PC-9 (cell line): ENCODE measurements at regions not wholly inside any gene's neighbourhood (a gene's known extent, or its start where the extent isn't known, plus 50 kb on each side); places are given as distances from the start of the nearest gene placed in this dataset.

Experiments
- BruUV-seq: library from RNA; stranded (reverse); fragments of 400-500 nt; replicated peaks from 2 replicates; lab custom pipeline; 2021; lab: Mats Ljungman, UMichigan
- CTCF ChIA-PET: fragments of 300-600 bp; sonication (Branson Sonifier 250); formaldehyde crosslinking; loops from one replicate; lab custom pipeline; 2022; ENCODE audit warnings: antibody characterized with exemption; lab: Charles Lee
- POLR2A ChIA-PET: fragments of 300-600 bp; sonication (Branson Sonifier 250); formaldehyde crosslinking; loops from one replicate; lab custom pipeline; 2022; ENCODE audit warnings: antibody characterized with exemption; ENCODE audit not compliant: unreplicated experiment; lab: Charles Lee
- DNase-seq, 2 experiments: peaks; one replicate each; pipeline versions ENCODE4 v3.0.0 to v3.0.0-alpha.2; 2015 to 2022; ENCODE audit warnings: mixed read lengths in 1 of 2
- H2AFZ ChIP-seq: fragments of 200-600 bp; sonication (generic); 2 replicates; pipeline ENCODE4 v1.8.1; 2017; ENCODE audit warnings: antibody characterized with exemption
- H3F3A ChIP-seq: fragments of 200-600 bp; sonication (generic); 2 replicates; pipeline ENCODE4 v1.8.1; 2017; ENCODE audit warnings: antibody characterized with exemption, mild to moderate bottlenecking, low read depth; ENCODE audit not compliant: insufficient read depth
- H3K27ac ChIP-seq: fragments of 200-600 bp; sonication (generic); 2 replicates; pipeline ENCODE4 v1.6.1; 2016; ENCODE audit warnings: mixed run types
- H3K27me3 ChIP-seq: fragments of 200-600 bp; sonication (generic); 2 replicates; pipeline ENCODE4 v1.6.1; 2016; ENCODE audit warnings: low read depth, mixed run types; ENCODE audit not compliant: insufficient read depth
- H3K36me3 ChIP-seq: fragments of 200-600 bp; sonication (generic); 2 replicates; pipeline ENCODE4 v1.6.1; 2016; ENCODE audit warnings: low read depth, mixed run types
- H3K4me1 ChIP-seq: fragments of 200-600 bp; sonication (generic); replicated peaks from 2 replicates; pipeline ENCODE4 v1.6.1; 2016; ENCODE audit warnings: mixed run types; ENCODE audit not compliant: insufficient read depth
- H3K4me2 ChIP-seq: fragments of 200-600 bp; sonication (generic); 2 replicates; pipeline ENCODE4 v1.6.1; 2017; ENCODE audit warnings: mixed run types
- H3K4me3 ChIP-seq: fragments of 200-600 bp; sonication (generic); 2 replicates; pipeline ENCODE4 v1.6.1; 2016; ENCODE audit warnings: mixed run types
- H3K79me2 ChIP-seq: fragments of 200-600 bp; sonication (generic); 2 replicates; pipeline ENCODE4 v1.6.1; 2017; ENCODE audit warnings: low read depth, mixed run types
- H3K9me2 ChIP-seq: fragments of 200-600 bp; sonication (generic); 2 replicates; pipeline ENCODE4 v1.8.1; 2017; ENCODE audit warnings: mild to moderate bottlenecking; ENCODE audit not compliant: insufficient read depth
- H3K9me3 ChIP-seq: fragments of 200-600 bp; sonication (generic); 2 replicates; pipeline ENCODE4 v1.8.1; 2016; ENCODE audit warnings: low read depth; ENCODE audit not compliant: insufficient read depth
- H4K20me1 ChIP-seq: fragments of 200-600 bp; sonication (generic); 2 replicates; pipeline ENCODE4 v1.8.1; 2017; ENCODE audit not compliant: insufficient read depth
- CTCF ChIP-seq: fragments of 200-600 bp; sonication (generic); conservative IDR thresholded peaks from 2 replicates; pipeline ENCODE4 v1.6.1; 2017; ENCODE audit warnings: mixed run types, antibody characterized with exemption, mild to moderate bottlenecking, moderate library complexity
- EZH2 ChIP-seq: fragments of 200-600 bp; sonication (generic); IDR thresholded peaks from 2 replicates; pipeline ENCODE4 v1.8.0; 2017; ENCODE audit warnings: antibody characterized with exemption, low read depth
- intact Hi-C: fragments of 100-400 bp; cut with micrococcal nuclease; formaldehyde crosslinking; loops from one replicate; pipeline ENCODE4 v1.10.0; 2022; ENCODE audit not compliant: unreplicated experiment

GRCh38 chr5:5648694-5649093 lies 226.2 kb downstream of the ICE1 start:
- TF ChIP-seq CTCF = no peak
- no peak for TF ChIP-seq EZH2
- CTCF ChIA-PET = no interaction called here
- no peaks in the 10 kb centered on the region for H3K79me2 ChIP-seq
- intact Hi-C loops = no loop called here
- H3K4me3 ChIP-seq = no peak overlapping the region
- POLR2A ChIA-PET = no interaction called here
- H3F3A ChIP-seq = no peaks in the 10 kb centered on the region
- no peak overlapping the region for H3K4me2 ChIP-seq
- peaks cover 86% of the 10 kb centered on the region for H3K27me3 ChIP-seq
- no peak overlapping the region for H2AFZ ChIP-seq
- H3K27ac ChIP-seq = no peak overlapping the region
- no peaks in the 10 kb centered on the region for H4K20me1 ChIP-seq
- H3K36me3 ChIP-seq = no peaks in the 10 kb centered on the region
- H3K9me3 ChIP-seq = no peaks in the 10 kb centered on the region
- H3K4me1 ChIP-seq = no peaks in the 10 kb centered on the region
- no peaks in the 10 kb centered on the region for H3K9me2 ChIP-seq
- BruUV-seq = no TSS peak
- DNase-seq = no peak

DNA sequence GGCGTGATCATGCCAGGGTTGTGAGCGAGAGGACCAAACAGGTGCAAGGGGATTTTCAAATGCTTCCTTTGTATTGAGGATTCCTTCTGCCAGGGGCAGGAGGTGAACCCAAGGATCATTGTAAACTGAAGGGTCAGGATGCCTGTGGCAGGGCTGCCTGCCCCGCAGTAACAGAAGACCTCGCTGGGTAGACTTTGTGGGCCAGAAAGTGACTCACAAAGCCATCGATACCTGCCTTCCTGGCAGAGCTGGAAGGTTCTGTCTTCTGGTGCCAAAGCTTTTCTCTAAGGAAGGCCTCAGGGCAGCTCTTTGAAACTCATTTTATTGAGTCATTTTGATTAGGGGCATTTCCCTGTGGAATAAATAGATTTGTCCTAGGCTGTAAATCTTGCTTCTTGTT lies 223.4 kb downstream of the ICE1 start:
- POLR2A ChIA-PET = no interaction called here
- Histone ChIP-seq H3K36me3 (no peaks in the 10 kb centered on the region), H4K20me1 (no peaks in the 10 kb centered on the region), H3K27me3 (peaks cover 87% of the 10 kb centered on the region), H3K4me3 (no peak overlapping the region), H3K79me2 (no peaks in the 10 kb centered on the region), H3K9me3 (no peaks in the 10 kb centered on the region), H3F3A (no peaks in the 10 kb centered on the region), H3K27ac (peak overlapping the region; percentile 7), H3K4me1 (no peaks in the 10 kb centered on the region), H3K4me2 (no peak overlapping the region), H2AFZ (no peak overlapping the region), H3K9me2 (no peaks in the 10 kb centered on the region)
- BruUV-seq = no TSS peak
- DNase-seq = peak in 1 of 2 experiments; percentile 81
- intact Hi-C loops = no loop called here
- CTCF ChIA-PET = no interaction called here
- TF ChIP-seq CTCF = no peak
- no peak for TF ChIP-seq EZH2

DNA sequence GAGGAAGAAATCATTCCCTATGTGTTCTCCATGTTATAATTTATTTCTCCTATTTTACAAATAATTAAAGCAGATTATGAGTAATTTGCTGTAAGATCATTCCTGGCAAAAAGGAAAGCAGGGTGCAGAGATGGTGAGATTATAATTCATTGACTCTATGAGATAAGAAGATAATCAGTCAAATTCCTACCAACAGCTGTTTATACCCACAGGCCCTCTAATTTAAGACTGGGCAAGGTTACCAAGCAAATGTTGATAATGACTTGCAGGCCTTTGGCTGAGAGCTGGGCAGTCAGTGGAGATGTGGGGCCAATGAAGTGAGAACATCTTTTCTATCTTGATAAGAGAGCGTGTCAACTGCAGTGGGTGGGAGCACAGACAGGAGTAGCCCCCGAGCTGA lies 222.7 kb downstream of the ICE1 start:
- DNase-seq = no peak
- Histone ChIP-seq H3K79me2 (no peaks in the 10 kb centered on the region), H3K4me3 (no peak overlapping the region), H4K20me1 (no peaks in the 10 kb centered on the region), H3K27me3 (peaks cover 85% of the 10 kb centered on the region), H3K36me3 (no peaks in the 10 kb centered on the region), H3K9me2 (no peaks in the 10 kb centered on the region), H3K4me1 (no peaks in the 10 kb centered on the region), H3K9me3 (no peaks in the 10 kb centered on the region), H2AFZ (no peak overlapping the region), H3K4me2 (no peak overlapping the region), H3F3A (no peaks in the 10 kb centered on the region), H3K27ac (no peak overlapping the region)
- POLR2A ChIA-PET = no interaction called here
- BruUV-seq = no TSS peak
- CTCF ChIA-PET = no interaction called here
- intact Hi-C loops = no loop called here
- TF ChIP-seq CTCF = no peak
- TF ChIP-seq EZH2 = no peak
